HG03045 (cell line): ENCODE measurements at regions not wholly inside any gene's neighbourhood (a gene's known extent, or its start where the extent isn't known, plus 50 kb on each side); places are given as distances from the start of the nearest gene placed in this dataset.

Experiments used
- ATAC-seq: cut with Tn5 transposase; IDR thresholded peaks from one replicate; pipeline ENCODE4 v1.9.1; 2021; ENCODE audit warnings: mild to moderate bottlenecking, moderate library complexity; ENCODE audit not compliant: unreplicated experiment

- no peak for ATAC-seq
Observed at GRCh38 chr3:15942936-15943335, 145.2 kb upstream of the ANKRD28 start.

- ATAC-seq, result no peak
Observed at GRCh38 chr3:15948388-15948787, 150.6 kb upstream of the ANKRD28 start.

- ATAC-seq, result no peak
Observed at GRCh38 chr3:15952543-15953175, 154.9 kb upstream of the ANKRD28 start.

- no peak for ATAC-seq
Observed at GRCh38 chr3:15953841-15954240, 156.1 kb upstream of the ANKRD28 start.

GRCh38 chr3:15955968-15956367, 158.2 kb upstream of the ANKRD28 start:
- no peak for ATAC-seq

GRCh38 chr3:15958692-15959433, 161.1 kb upstream of the ANKRD28 start:
- no peak for ATAC-seq

- ATAC-seq, result no peak
Observed at GRCh38 chr3:15959434-15959811, 161.6 kb upstream of the ANKRD28 start.

GRCh38 chr3:15964605-15965442, 167.0 kb upstream of the ANKRD28 start:
- no peak for ATAC-seq

GRCh38 chr3:15967577-15967976, 169.8 kb upstream of the ANKRD28 start:
- no peak for ATAC-seq

- ATAC-seq, result no peak
Observed at GRCh38 chr3:15969874-15970640, 172.3 kb upstream of the ANKRD28 start.

GRCh38 chr3:15973414-15973813, 175.6 kb upstream of the ANKRD28 start:
- no peak for ATAC-seq

- no peak for ATAC-seq
Observed at GRCh38 chr3:15973940-15974339, 176.2 kb upstream of the ANKRD28 start.

GRCh38 chr3:15974647-15975046, 176.9 kb upstream of the ANKRD28 start:
- no peak for ATAC-seq

- no peak for ATAC-seq
Observed at GRCh38 chr3:15976524-15976923, 178.7 kb upstream of the ANKRD28 start.

GRCh38 chr3:15977090-15977489, 179.3 kb upstream of the ANKRD28 start:
- no peak for ATAC-seq

GRCh38 chr3:15977598-15978232, 179.9 kb upstream of the ANKRD28 start:
- no peak for ATAC-seq

GRCh38 chr3:15978801-15979200, 181.0 kb upstream of the ANKRD28 start:
- no peak for ATAC-seq

GRCh38 chr3:15979495-15979894, 181.7 kb upstream of the ANKRD28 start:
- ATAC-seq, result no peak

GRCh38 chr3:15979900-15980299, 182.1 kb upstream of the ANKRD28 start:
- ATAC-seq, result no peak

- no peak for ATAC-seq
Observed at GRCh38 chr3:15982243-15982642, 184.5 kb upstream of the ANKRD28 start.
